ENCODE measurements at regions not wholly inside any gene's neighbourhood (a gene's known extent, or its start where the extent isn't known, plus 50 kb on each side); places are given as distances from the start of the nearest gene placed in this dataset.

DNA sequence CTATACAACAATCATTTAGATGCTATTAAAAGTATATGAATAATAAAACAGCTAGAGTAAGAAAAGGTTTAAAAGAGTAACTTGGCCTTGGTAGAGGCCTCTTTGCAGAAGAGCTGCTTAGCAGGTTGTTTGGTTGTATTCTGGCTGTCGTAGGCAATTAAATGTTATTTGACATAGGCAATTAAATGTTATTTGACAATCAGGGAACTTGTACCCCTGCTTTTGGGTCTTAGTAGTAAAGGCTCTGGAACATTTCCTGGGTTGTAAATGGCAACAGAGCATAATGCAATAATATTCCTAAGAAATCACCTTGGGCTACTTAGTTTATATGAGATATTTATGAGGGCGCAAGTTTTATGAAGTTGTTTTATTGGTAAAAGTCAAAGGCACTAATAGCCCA is 84.4 kb upstream of the SLC28A3 start:
- no peak for DNase-seq (ENCODE audit: low read depth)
- TF ChIP-seq, protein P1, sequence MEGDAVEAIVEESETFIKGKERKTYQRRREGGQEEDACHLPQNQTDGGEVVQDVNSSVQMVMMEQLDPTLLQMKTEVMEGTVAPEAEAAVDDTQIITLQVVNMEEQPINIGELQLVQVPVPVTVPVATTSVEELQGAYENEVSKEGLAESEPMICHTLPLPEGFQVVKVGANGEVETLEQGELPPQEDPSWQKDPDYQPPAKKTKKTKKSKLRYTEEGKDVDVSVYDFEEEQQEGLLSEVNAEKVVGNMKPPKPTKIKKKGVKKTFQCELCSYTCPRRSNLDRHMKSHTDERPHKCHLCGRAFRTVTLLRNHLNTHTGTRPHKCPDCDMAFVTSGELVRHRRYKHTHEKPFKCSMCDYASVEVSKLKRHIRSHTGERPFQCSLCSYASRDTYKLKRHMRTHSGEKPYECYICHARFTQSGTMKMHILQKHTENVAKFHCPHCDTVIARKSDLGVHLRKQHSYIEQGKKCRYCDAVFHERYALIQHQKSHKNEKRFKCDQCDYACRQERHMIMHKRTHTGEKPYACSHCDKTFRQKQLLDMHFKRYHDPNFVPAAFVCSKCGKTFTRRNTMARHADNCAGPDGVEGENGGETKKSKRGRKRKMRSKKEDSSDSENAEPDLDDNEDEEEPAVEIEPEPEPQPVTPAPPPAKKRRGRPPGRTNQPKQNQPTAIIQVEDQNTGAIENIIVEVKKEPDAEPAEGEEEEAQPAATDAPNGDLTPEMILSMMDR (IDR thresholded peaks at IDR 0.05; ENCODE audit: low read depth, low read length, missing control alignments): no peak
- H3K4me3 ChIP-seq (ENCODE audit: low read depth, low read length): no peak overlapping the region

DNA sequence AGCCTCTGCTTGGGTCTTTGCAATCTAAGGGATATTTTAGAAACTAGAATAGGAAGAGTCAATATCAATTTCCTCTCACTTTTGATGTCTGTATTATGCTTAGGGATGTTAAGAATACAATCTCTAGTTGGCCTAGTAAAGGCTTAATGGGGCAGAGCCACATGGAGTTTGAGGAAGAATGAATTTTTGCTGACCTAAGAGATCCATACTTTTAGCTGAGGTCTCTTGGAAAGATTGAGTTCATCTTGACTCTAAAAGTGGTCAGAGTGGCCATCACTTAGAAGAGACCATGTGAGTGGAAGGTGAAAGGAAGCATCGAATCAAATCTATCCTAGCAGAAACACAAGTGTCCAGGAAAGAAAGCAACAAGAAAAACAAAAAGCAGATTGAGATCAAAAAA is 92.2 kb upstream of the SLC28A3 start:
- no peak for DNase-seq (ENCODE audit: low read depth)
- TF ChIP-seq, protein P1 (IDR thresholded peaks at IDR 0.05; ENCODE audit: low read depth, low read length, missing control alignments): no peak
- H3K4me3 ChIP-seq (ENCODE audit: low read depth, low read length): no peak overlapping the region

DNA sequence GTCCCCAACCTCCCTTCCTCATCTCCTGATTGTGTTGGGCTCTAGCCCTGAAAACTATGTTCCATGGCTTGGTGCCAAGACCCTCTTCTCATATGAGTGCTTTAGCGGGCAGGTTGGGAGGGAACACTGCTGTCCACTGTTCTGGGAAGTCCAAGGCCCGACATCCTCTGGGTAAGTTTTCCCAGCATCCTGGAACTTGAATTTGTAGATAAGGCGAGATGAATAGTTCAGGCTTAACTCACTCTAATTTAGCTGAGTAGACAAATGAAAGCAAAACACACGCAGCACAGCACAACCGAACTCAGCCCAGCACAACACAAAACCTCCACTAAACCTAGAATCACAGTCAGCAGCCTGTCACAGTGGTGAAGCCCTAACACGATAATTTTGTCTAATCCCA is 95.3 kb upstream of the SLC28A3 start:
- TF ChIP-seq, protein P1 (IDR thresholded peaks at IDR 0.05; ENCODE audit: low read depth, low read length, missing control alignments): no peak
- DNase-seq (ENCODE audit: low read depth): no peak
- H3K4me3 ChIP-seq (ENCODE audit: low read depth, low read length): no peak overlapping the region

DNA sequence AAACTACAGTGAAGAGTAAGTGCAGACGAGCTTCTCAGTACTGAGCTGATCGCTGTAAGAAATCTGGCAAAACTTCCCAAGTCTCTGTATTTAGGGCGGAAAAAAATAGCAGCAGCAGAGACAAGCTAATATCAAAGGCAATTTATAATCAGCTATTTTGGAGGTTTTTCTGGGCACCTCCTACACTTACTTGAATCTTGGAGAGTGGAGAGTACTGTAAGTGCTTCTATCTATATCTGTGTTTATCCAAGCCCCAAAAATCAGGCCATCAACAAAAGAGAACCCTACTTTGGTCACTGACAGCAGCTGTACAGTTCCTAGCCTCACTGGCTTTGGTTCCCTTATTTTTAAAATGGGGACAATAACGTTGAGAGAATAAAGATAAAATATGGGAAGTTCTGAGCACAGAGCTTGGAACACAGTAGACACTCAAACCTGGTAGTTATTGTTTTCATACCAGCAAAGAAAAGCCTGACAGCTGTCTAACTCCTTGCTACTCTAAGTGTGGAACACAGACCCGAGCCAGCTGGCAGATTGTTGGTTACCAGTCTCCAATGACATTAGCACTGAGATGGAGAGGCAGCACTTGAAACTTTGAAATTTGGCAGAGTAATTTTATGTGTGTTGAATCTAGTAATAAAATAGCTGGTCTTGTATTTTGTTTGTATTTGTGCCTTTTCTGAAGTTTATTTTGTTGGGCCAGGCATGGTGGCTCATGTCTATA is 96.0 kb upstream of the SLC28A3 start:
- DNase-seq (ENCODE audit: low read depth): no peak
- TF ChIP-seq, protein P1 (IDR thresholded peaks at IDR 0.05; ENCODE audit: low read depth, low read length, missing control alignments): no peak
- H3K4me3 ChIP-seq (ENCODE audit: low read depth, low read length): no peak overlapping the region

DNA sequence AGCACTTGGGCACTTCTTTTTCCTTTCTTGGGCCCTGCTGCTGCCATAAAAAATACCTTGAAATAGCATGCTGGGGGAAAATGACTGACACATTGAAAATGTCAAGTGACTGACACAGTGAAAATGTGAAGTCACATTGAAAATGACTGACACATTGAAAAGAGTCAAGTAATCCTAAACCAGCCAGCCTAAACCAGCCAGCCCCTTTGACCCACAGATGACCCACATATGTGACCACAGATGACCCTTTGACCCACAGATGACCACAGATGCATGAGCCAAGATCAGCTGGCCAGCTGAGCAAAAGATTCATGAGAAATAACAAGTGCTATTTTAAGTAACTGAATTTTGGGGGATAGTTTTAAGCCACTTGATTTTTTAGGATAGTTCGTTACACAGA is 97.8 kb upstream of the SLC28A3 start:
- DNase-seq (ENCODE audit: low read depth): no peak
- TF ChIP-seq, protein P1 (IDR thresholded peaks at IDR 0.05; ENCODE audit: low read depth, low read length, missing control alignments): no peak
- H3K4me3 ChIP-seq (ENCODE audit: low read depth, low read length): no peak overlapping the region

DNA sequence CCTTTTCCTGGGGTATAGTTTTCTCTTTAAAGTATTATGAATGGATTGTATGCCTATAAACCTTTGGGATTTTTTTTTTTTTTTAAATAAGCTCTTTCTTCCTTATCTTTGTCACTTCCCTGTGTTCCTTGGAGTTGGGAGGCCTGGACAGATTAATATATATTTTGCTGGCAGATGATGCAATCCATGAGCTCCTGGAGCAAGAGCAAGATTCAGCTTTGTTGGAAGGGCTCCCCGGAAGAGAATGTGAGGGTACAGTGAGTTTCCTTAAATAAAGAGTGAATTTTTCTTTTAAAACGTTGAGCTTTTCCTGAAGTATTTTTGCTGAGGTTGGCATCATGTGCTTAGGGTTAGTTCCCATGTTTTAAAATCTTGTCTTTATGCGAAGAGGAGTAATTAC is 98.7 kb upstream of the SLC28A3 start:
- DNase-seq (ENCODE audit: low read depth): no peak
- no peak overlapping the region for H3K4me3 ChIP-seq (ENCODE audit: low read depth, low read length)
- TF ChIP-seq, protein P1 (IDR thresholded peaks at IDR 0.05; ENCODE audit: low read depth, low read length, missing control alignments): no peak

DNA sequence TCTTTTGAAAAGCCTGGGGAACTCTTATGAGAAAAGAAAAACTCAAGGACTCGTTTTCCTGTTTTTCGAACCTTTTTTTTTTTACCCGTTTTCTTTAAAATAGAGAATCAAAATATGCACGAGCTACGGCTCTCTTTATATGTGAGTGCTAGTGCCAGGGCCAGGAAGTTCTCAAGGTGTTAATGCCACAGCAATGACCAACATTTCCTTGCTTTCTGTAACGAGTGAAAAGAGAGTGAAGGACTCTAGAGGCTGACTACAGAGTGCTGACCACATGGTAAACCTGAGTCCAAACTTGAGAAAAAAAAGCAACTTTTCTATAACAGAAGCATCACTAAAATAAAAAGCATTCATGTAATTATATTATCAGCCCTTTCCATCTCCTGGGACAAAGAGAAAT is 102.2 kb upstream of the SLC28A3 start:
- TF ChIP-seq, protein P1 (IDR thresholded peaks at IDR 0.05; ENCODE audit: low read depth, low read length, missing control alignments): no peak
- DNase-seq (ENCODE audit: low read depth): no peak
- no peak overlapping the region for H3K4me3 ChIP-seq (ENCODE audit: low read depth, low read length)

Measured in GM12864 (cell line).